Colon (tissue), 2 donors: ENCODE measurements at regions not wholly inside any gene's neighbourhood (a gene's known extent, or its start where the extent isn't known, plus 50 kb on each side); places are given as distances from the start of the nearest gene placed in this dataset.

Experiments used
- FAIRE-seq: peaks from 2 replicates; lab custom pipeline; 2012; peaks lifted over from hg19 to GRCh38; lab: Jason Lieb, UNC
- donor health status: control.
- donor health status: control.

DNA sequence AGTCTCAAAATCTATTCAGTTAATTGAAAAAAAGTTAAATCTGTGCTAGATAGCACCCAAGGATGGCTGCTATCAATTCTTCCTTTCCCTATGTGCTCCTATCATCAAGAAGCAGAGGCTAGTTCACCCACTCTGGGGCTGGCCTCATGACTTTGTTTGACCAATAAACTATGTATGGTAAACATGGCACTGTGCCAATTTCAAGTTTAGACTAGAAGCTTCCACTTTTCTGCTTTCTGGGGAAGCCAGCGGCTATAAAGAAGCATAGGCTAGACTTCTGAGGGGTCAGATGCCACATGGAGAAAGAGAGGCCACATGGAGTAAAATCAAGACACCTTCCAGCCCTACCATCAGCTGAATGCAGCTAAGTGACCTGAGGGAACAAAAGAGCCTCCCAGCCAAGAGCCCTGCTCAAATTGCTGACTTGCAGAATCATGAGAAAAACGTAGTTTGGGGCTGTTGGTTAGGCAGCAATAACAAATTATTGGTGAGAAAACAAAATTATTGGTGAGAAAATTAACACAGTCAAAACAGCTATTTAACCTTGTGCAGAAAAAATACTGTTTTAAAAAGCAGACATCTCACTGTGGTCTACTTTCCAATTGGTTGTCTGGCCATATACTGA is 86.5 kb upstream of the SLC14A2 start:
- no peak for FAIRE-seq

DNA sequence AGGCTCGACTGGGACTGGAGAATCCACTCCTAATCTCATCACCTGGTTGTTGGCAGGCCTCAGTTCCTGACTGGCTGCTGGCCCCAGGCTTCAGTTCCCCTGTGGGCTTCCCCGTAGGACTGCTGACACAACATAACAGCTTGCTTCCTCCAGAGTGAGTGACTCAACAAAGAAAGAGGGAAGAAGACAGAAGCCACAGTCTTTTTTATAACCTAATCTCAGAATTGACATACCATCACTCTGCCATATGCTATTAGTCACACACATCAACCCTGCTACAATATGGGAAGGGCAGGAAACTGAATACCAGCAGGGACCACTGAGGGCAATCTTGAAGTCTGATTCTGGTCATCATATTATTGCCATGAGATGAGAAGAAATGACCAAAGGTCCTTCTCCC is 76.8 kb upstream of the SLC14A2 start:
- FAIRE-seq, result no peak

DNA sequence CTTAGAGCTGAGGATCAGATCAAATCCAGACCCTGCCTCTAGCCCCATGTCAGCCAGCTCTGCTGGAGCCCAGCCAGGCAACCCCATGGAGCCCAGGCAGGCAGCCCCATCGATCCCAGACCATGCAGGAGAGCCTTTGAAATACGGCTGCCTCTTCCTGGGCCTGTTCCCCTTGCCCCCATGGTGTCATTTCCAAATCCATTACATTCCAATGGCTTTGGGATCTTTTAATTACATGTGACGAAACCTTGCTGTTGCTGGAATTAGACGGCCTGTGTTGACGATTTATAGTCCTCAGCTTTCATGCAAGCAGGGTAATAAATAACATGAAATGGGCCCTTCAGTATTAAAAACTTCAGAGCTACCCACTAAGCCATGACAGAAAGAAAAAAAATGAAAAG is 75.8 kb upstream of the SLC14A2 start:
- FAIRE-seq, result no peak

DNA sequence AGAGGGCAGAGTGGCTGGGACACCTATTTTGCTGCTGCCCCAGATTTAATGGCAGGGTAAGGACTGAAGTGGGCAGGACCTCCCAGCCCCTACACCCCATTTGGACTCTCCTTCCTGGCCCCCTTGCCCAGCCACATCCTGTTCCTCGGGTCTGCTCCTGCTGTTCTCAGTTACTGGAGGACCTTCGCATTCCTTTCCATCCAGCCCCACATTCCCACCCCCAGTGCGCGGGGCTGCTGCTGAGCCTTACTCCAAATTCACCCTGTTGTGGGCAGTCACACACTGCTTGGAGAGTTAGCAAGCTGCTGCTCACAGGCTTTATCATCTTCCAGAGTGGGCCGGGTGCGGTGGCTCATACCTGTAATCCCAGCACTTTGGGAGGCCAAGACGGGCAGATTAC is 75.2 kb upstream of the SLC14A2 start:
- no peak for FAIRE-seq

DNA sequence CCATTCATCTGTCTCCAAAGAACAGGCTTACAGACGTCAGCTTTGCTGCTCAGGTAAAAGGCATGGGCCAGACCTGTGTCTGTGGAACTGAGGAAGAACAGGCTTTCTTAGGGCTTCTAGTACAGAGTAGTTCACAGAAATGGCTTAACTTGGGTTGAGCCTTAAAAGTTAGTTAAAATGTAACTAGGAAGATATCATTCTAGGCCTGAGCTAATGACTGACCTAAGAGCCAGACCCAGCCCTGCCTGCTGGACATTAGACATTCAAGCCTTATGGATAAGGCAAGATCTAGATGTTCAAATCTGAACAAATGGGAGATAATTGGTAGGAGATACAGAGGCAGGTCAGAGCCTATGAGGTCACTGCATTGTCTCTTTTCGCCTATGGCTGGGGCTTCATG is 73.9 kb upstream of the SLC14A2 start:
- FAIRE-seq, result no peak

DNA sequence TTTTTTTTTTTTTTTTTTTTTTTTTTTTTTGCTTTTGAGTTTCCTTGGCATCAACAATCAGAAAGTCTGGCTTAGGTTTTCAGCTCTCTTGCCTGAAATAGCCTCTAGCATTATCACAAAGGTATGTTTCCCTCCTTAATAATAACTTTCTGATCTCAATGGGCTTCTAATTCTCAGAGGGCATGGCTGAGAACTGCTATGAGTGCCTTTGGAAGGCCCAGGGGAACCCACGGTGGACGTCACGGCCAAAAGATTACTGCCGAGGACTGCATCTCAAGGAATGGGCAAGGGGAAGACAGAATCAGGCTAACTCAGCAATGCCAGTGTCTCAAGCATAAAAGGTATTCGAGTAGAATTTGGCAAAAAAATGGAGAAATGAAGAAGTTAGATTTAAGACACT is 73.2 kb upstream of the SLC14A2 start:
- no peak for FAIRE-seq

DNA sequence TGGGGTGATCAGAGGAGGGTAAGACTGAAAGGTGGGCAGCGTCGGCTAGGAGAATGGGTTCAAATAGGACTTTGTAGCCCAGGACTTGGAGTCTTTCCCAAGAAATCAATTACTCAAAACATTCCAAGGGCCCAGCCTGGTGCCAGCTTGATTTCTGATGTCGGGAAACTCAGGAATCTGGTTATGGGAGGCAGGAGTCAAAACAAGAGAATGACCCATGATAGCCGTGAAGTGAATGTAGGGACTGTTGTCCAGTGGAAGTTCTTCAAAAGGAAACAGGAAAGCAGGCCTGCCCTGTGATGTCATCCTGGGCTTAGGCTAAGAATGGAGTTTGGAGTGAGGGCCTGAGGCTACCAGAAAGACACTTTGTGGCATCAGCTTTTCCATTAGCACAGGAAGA is 67.4 kb upstream of the SLC14A2 start:
- no peak for FAIRE-seq

DNA sequence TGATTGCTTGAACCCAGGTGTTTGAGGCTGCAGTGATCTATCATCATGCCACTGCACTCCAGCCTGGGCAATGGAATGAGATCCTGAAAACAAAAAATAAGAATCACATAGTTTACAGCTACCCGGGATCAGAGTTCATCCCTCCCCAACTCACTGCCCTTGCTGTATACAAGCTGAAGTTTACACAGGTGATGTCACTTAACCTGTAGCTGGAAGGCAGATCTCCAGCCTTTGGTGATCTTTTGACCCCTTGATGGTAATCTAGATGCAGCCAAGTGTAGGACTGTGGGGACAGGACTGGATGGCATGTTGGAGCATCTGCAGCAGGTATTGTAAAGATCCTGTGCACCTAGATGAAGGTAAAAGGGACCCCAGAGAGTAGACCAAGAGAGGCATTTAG is 66.7 kb upstream of the SLC14A2 start:
- no peak for FAIRE-seq

DNA sequence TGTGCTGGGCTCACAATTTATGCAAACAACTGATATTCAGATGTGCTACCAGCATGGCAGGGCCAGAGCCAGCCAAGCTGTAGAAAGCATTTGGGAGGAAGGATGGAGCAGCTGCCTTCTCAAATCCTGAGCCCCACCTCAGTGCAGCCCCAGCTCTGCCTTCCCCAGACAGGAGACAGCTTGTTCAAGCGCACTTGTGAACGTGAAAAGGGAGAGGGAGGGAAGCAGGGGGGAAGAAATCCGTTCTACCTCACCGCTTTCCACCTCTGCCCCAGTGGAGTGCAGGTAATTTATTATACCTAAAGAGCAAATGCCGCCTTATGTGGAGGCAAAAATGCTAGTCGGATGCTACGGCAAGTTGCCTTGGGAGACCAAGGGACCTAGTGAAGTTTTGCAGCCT is 66.0 kb upstream of the SLC14A2 start:
- FAIRE-seq, result no peak

DNA sequence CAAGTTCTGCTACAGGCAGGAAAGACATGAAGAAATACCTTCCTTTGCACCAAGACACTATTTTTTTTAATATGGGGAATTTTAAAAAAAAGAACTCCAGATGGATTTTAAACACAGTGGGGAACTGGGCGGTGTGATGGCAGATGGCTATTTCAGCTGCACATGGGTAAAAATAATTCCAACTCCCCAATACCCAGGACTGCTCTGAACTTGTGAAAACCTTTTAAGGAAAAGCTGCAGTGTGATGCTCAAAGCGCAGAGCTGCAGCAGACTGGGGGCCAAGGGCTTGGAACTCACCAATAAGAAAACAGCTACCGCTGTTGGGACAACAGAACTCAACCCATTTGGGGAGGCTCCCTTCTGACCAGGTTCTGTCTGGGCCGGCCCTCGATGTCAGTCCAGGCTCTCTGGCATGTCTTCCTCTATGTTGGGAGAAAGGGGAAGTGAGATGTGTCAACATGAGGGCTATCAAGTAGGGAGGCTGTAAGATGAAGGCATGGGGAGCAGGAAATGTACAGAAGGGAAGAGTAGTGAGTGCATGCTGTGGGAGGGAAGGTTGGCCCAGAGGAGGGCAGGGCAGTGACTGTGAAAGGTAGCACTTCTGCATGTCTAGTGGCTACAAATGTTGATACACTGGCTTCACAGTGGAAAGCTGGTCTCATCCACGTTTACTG is 64.0 kb upstream of the SLC14A2 start:
- no peak for FAIRE-seq

DNA sequence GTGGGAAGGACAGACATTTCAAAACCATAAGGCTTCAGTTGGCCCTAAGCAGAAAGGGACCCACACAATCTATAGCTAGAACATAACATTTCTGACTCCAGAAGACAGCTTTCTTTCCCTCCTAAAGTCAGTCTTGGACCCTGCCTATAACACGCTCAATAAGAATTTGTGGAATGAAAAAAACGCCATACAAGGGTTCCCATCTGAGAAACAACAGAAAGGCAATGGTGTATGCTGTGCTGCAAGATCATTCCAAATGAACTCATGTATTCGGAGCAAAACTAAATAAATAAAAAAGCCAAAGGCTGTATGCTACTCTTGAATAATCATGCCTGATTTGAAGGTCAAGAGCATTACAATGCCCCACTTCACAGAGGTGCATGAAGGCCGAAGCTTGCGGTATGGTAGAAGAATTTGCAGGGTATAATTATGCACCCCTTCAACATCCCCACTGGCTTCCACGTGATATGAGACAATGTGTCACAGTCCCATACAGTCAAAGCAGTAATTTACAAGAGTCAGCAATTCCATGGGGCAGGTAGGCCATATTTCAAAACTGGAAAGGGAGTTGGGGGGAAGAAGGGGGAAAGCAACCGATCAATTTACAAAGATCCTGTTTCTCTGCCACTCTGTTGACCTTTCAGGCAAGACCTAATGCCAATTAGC is 61.4 kb upstream of the SLC14A2 start:
- FAIRE-seq, result no peak

DNA sequence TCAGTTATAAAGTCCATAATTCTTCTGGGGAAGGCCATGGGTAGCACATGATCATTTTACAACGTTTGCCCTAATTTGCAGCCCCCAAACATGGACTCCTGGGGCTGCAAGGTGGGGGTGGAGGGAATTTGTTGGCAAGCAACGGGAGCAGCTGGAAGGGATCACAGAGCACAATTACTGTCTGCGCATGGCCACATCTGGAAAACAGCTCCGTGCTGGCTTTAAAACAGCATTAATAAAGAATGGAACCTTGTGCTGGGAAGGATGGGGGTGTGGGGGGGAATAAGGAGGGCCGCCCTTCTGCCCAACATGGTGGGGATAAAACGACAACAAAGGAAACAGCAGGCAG is 60.9 kb upstream of the SLC14A2 start:
- no peak for FAIRE-seq

DNA sequence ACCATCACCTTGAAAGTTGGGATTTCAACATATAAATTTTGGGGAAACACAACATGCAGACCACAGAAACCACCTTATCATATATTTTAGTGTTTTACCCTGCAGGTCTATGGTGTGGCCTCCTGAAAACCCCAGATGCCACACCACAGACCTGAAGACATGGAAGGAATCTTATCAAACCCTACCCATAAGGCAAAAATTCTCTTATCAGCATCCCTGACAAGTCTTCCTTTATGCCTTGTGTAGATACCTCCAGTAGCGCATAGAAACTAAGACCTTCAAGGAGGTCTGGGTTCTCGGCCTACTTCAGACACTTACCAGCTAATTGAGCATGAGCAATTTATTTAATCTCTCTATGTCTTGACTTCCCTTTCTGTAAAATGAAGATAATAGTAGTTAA is 59.1 kb upstream of the SLC14A2 start:
- no peak for FAIRE-seq

DNA sequence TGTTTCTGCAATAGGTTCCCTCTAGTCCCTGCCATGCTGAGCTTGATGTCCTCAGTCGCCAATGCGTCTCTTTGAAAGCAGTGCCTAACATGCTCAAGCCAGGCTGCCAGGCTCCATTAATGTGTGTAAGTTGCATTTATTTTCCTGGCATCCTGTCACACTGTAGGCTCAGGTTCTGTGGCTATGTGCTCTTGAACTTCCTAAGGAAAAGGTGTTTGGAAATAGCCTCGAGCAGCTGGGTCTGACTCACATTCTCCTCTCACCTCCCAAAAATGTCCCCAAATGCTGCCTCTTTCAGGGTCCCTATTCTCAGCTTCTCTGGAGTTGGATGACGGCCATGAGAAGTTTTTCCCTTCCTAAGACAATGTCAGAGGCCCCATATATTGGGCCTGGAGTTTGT is 58.0 kb upstream of the SLC14A2 start:
- FAIRE-seq, result no peak

DNA sequence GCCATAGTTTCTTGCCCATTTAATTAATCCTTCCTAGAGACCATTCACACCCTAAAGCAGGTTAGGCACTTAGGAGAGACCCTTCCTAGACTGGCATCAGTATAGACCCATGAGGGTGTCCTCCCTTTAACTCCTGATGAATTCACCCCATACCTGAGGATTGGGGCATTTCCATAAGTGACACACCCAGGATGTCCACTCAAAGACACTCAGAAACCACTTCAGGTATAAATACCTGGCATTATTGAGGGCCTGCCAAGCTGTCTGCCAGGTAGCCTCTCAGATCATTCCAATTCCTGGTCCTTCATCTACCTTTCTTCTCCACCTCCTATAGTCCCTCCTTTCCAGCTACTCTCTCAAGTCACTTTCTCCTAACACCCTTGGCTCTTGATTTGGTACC is 57.5 kb upstream of the SLC14A2 start:
- FAIRE-seq, result no peak

DNA sequence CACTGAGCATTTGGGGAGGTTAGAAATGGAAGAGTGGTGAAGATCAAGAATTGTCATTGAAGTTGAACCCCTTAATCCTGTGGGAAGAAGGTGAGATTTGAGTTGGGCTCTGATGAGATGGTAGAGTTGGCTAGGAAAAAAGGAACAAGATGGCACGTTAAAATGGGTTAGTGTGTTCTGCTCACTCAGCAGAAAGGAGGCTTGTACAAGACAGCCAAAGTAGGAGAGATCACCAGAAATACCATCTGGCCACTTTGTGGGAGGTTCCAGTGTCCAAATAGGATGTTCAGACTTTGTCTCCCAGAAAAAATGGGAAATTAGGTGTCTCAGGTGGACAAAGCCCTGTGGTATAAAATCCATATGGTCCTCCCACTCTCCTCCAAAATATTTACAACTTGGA is 56.0 kb upstream of the SLC14A2 start:
- FAIRE-seq, result no peak

DNA sequence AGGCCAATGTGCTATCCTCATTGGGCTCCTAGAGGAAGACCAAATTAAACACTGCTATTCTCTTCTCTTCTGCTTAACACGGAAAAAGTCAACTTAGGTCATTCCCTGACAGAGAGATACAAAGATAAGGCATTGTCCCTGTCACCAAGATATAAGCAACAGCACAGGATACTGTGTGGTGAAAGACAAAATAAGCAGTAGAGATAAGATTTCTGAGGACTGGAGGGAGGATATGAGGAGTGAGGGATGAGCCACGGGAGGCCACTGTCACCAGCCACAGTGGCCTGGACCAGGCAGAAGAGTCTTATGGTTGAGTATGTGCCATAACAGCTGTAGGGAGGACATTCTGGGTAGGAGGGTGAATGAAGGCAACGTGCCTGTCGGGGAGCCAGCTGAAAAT is 54.4 kb upstream of the SLC14A2 start:
- FAIRE-seq, result no peak

DNA sequence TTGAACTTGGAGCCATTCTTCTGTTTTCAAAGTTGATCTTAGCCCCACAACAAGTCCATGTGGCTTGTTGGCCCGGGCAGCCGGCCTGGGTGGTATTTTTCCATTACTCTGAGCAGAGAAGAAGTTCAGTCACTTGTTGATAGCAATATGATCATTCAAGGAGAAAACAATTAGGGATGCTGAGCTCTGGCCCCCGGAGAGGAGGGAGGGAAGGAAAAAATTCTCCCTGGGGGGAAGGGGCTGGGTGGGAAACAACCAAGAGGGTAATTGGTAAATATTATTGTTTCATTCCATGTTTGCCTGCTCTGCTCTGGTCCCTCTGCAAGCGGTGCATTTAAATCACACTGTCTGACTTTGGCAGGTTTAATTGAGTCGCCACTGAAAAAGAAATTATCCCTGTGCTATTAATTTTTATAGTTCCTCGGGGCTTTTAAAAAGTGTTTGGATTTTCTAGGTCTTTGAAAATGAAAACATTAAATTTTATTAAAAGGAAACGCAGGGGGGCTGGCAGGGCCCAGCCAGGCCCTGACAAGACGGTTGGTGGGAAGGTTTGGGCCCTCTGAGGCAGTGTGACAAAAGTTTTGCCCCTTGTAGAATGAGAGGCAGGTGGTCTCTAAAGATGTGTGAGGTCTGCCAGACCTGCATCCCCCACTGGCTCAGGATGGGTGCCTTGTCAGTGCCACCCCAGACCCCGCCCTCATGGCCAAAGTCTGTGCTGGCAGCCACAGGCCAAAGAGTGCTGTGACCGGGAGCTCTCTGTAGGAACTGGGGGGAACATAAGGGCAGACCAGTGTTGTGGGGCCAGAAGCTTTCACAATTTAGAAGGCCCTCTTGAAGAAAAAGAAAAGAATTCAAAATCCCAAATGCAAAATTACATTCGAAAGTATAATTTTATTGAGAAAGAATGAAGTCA is 52.5 kb upstream of the SLC14A2 start:
- no peak for FAIRE-seq

DNA sequence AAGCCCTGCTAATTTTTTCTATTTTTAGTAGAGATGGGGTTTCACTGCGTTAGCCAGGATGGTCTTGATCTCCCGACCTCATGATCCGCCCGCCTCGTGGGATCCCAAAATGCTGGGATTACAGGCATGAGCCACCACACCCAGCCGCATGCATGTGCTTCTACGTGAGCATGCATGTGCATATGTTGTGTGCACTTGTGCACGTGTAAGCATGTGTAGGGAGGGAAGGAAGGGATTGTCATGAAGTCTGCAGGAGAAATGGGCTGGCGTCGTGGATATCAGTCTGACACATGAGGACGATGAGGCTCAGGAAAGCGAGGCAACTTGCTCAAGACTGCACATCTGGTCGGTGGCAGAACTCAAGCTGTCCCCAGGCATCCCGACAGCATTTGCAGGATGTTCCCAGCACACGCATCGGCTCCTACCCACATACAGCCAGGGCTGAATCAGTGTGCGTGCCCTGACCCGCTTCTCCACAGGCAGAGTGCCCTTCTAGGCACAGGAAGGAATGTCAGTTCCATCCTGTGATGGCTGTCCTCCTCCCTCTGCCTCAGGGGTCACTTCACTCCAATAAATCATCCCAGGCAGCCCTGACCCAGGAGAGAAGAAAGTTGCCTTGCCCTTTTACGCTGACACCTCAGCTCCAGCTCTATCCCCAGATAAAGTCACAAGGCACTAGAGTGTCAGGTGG is 49.9 kb upstream of the SLC14A2 start:
- FAIRE-seq, result no peak
